SW 1271 (cell line): ENCODE measurements at regions not wholly inside any gene's neighbourhood (a gene's known extent, or its start where the extent isn't known, plus 50 kb on each side); places are given as distances from the start of the nearest gene placed in this dataset.
"Not testable (repeated sequence)": the region's sequence is repeated elsewhere in the genome, so short reads cannot be mapped to it uniquely, and the experiment has no call there.

Experiments
- DNase-seq, 2 experiments: peaks; one replicate each; lab custom pipeline; 2025; lab: John Stamatoyannopoulos, UW

DNA sequence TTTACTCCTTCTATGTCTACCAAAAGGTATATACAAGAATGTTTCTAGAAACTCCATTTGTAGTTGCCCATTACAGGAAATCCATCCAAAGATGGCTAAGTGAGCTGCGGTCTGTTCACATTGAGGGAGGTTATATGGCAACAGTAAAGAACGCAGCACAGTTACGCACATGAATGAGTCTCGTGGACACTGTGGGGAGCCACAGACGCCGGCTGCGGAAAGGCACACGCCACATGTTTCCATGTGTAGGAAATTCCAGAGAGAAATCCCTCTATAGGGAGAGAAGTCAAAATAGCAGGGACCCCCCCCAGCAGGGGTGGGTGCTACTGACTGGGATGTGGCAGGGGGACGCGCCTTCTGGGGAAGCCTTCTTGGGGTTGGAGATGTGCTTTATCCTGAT, 139.0 kb upstream of the NCOR2 start:
- DNase-seq, result no peak

- no peak for DNase-seq
Observed at GRCh38 chr12:124705545-124706138, 138.2 kb upstream of the NCOR2 start.

DNA sequence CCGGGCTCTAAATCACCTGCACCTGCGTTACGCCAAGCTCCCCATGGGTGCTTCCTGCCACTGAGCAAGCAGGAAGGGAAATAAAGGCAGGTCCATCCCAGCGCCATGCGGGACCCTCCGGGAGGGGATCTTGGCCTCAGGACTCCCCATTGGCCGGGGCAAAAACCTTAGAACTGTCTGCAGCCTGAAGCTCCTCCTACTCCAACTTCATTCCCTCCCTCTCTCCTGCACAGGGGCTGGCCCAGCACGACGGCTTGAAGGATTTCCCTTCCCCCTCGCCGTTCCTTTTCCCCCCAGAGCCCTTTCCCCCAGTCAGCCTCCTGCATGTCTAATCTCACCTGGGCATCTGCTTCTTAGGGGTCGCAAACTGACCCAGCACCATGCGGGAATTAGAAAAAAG, 137.2 kb upstream of the NCOR2 start:
- no peak for DNase-seq

GRCh38 chr12:124703856-124704255, 136.4 kb upstream of the NCOR2 start:
- DNase-seq, result no peak

DNA sequence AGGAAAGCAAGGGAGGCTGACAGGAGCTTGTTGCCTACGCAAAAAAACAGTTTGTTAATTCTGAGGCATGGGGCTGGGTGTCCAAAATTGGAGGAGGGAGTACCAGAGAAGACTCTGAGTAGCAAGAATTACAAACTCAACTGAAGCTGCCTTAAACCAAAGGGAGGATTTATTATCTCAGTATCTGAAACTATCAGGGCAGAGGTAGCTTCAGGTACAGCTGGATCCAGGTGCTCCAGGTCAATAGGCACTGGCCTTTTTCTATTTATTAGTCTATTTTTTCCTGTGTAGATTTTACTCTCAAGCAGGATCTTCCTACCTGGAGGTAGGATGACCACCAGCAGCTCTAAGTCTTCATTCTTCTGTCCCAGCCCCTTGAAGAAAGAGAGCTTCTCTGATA, 135.3 kb upstream of the NCOR2 start:
- no peak for DNase-seq

GRCh38 chr12:124700810-124701592, 133.6 kb upstream of the NCOR2 start:
- DNase-seq, result no peak

DNA sequence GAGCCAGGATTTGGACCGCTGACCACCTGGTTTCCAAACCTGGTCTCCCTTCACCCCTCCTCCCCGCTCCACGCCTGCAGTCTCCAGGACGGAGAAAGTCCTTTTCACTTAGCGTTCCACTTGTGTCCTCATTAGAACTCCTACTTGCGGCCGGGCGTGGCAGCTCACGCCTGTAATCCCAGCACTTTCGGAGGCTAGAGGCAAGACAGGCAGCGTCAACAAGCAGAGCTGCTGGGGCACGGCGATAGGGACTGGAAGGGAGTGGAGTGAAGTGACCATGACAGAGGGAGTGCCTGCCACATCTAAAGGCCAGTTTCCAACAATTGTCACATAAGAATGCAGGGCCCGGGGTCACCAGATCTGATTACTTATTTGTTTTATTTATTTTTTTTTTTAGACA, 132.5 kb upstream of the NCOR2 start:
- no peak for DNase-seq

GRCh38 chr12:124698998-124699305, 131.5 kb upstream of the NCOR2 start:
- DNase-seq, result no peak

DNA sequence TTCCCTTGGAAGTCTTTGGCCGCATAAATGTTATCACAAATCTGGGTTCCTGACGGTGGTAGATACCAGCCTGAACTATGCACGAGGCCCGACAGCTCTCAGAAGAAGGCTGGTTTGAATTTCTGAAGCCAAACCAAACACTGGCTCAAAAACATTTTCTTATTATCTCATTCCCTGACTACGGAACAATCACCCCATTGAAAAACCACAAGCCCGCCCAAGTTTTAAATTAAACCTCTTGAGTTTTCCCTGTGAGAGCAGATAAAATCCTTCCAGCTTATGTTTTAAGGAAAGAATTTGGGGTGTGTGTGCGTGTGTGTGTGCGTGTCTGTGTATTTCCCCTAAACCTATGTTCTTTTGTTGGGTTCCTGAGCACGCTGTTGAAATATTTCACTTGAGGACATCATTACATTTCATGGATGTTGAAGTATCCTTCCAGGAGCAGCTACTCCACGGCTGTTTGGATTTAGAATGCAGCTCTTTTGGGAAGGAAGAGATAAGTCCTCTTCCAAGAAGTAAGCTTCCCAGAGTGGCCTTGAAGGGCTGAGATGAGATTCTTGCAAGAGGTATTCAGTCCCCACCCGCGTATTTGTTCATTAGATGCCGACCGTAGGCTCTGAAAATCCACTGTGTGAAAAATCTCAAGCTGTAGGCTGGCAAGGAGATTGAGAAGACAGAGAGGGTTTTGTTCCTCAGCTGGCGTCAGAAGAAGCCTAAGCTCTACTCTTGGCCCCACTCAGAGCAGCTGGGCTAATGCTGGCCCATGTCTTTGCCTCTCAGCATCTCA, 131.0 kb upstream of the NCOR2 start:
- no peak for DNase-seq

DNA sequence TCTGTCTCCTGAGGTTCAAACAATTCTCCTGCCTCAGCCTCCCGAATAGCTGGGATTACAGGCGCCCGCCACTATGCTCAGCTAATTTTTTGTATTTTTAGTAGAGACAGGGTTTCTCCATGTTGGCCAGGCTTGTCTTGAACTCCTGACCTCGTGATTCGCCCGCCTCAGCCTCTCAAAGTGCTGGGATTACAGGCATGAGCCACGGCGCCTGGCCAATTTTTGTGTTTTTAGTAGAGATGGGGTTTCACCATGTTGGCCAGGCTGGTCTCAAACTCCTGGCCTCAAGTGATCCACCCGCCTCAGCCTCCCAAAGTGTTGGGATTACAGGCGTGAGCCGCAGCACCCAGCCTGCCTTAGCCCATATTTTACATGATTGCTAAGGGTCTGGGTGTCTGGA, 130.3 kb upstream of the NCOR2 start:
- not testable (repeated sequence) for DNase-seq

DNA sequence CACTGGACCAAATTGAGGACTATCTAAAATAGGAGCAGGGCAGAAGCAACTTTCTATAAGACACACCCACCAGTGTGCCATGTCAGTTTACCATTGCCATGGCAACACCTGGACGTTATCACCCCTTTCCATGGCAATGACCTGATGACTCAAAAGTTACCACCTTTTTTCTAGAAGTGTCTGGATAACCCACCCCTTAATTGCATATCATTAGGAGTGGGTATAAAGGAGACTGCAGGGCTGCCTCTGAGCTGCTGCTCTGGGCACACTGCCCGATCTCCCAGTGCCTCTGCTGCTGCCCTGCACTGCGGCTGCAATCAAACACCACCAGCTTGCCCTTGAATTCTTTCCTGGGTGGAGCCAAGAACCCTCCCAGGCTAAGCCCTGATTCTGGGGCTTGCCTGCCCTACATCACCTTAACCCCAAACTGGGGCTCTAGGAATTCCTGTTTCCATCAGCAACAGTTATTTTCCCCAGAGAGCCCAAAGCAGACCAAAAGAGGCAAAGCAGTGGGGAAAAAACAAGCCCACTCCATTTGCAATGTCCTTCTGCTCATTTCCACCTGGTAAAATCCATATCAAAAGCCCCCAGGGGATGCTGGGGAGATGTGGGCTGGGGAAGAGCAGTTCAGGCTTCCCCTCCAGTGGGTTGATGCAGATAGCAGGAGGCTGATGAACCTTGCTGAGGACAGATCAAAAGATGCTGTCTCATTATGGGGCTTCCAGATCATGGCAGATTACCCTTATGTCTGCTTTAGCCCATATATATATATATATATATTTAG, 129.5 kb upstream of the NCOR2 start:
- DNase-seq, result no peak

DNA sequence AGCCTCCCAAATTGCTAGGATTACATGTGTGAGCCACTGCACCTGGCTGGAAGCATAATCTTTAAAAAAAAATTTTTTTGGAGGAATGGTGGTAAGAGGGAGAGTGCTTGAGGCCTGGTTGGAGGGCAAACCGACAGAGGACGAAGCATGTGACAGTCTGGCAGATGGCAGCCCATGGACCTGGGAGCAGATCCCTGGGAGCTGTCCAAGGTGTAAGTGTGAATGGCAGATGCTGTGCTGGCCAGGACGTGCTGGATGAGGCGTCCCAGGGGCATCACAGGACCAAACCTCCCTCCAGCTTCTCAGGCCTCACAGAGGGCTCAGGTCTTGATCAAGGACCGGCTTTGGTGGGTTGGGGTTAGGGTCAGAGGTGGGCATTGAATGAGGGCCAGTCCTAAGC, 128.4 kb upstream of the NCOR2 start:
- DNase-seq, result no peak

GRCh38 chr12:124694846-124695497, 127.6 kb upstream of the NCOR2 start:
- DNase-seq, result no peak

- no peak for DNase-seq
Observed at GRCh38 chr12:124694250-124694649, 126.8 kb upstream of the NCOR2 start.

DNA sequence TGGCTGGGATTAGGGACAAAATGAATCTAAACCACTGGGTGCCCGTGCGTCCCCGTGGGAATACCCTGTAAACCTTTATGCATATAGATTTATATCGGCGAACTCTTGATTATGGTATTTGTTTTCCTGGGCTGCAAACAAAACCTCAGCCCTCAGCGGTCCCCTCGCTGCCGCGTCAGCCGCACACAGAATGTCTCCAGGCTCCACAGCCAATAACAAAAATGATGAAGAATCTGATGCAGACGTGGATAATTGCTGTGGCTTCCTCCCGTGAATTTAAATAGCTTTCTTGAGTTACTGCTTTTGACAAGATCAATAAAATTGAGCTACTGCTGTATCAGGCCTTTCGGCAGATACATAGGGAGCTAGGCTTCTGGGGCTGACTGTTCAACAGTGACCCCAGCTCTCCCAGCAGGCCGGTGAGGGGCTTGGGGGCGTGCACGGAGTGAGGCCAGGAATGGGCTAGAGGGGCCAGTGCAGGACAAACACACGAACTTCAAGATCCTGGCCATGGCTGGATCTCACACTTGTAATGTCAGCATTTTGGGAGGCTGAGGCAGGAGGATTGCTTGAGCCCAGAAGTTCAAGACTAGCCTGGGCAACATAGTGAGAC, 125.8 kb upstream of the NCOR2 start:
- no peak for DNase-seq

- DNase-seq, result no peak
Observed at GRCh38 chr12:124692443-124692842, 125.0 kb upstream of the NCOR2 start.

DNA sequence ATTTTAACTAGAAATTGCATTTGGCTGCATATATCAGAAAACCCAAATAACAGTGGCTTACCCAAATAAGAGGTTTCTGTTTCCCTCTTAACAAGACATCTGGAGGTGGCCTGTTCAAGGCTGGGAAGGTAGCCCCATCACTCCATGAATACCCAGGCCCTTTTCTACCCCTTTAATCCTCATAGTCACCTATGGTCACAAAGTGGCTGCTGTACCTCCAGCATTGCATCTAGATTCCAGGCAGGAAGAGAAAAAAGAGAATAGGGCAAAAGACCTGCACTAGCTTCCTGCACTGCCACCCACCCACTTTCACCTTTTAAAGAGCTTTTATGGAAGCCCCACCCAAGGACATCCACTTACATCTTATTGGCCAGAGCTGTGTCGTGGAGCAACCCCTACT, 124.0 kb upstream of the NCOR2 start:
- DNase-seq, result no peak

GRCh38 chr12:124689631-124690030, 122.2 kb upstream of the NCOR2 start:
- DNase-seq, result no peak

DNA sequence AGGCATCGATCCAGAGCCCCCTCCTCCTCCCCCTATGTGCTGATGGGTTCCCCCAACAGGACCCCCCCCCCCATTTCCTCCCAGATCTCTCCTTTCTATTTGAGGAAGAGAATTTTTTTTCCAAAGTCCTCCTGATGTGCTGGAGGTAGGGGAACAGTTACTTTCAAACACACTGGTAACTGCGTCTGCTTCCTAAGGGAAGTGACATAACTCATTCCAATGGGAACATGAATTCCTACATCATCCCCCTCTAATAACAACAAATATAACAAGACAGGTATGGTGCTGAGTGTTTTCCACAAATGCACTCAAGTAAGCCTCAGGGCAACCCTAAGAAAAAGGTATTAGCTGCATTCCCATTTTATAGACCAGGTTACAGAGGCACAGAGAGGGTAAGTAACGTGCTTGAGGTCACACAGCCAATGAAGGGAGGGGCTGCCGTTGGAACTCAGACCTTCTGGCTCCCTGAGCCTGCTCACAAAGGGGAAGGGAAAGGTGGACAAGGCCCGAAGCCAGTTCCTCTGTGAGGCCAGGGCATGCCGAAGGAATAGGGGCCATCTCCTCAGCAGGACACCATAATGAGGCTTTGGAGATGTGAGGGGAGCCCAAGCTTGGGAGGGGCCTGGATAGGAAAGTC, 121.1 kb upstream of the NCOR2 start:
- no peak for DNase-seq

DNA sequence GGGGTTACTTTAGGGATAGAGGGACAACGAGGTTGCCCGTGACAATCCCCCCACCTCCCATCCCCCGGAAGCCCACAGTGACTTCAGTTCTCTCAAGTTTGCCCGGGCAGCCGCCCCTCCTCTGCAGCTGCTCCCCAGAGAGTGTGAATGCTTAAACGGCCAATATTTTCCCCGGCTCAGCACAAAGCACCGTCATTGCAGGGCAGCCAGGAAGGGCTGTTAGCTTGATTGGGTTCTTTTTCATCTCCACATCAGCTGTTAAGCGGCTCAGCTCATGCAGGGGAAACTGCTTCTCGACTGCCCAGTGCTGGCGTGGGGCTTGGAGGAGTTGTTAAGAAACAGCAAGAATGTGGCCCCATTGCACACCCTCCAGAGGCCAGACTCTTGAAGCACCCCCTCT, 120.5 kb upstream of the NCOR2 start:
- DNase-seq, result no peak
